ENCODE measurements at regions not wholly inside any gene's neighbourhood (a gene's known extent, or its start where the extent isn't known, plus 50 kb on each side); places are given as distances from the start of the nearest gene placed in this dataset.
A peak's percentile ranks its signal among the peaks of the same experiment; 100 is the strongest.

DNA sequence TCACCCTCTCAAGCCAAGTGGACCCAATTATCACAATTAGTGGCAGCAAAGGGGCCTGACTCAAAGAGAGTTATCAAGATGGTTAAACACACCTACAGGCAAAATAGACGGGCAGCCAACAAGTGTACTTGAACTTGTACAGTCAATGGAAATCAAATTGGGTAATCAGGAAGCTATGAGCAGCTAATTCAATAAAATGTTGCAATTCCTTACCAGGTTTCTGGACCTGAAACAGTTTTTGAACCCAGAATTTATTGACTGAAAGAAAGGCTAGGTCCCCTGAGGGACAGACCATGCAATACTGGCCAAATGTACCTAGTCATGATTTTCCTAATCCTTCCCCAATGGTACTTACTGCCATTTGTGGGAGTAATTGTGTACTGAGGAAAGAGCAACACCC is 679.8 kb downstream of the EPM2A start:
- ATAC-seq, result peak; percentile 35 to 52
- intact Hi-C loops (cut with DNase I), result no loop called here

GRCh38 chr6:145060714-145061113 is 674.6 kb downstream of the EPM2A start:
- Histone ChIP-seq H3K27ac (no peak overlapping the region), H3K9me3 (no peaks in the 10 kb centered on the region), H3K27me3 (ENCODE audit: low read depth) (no peaks in the 10 kb centered on the region), H3K4me3 (no peak overlapping the region), H3K36me3 (no peaks in the 10 kb centered on the region), H3K4me1 (no peaks in the 10 kb centered on the region)
- ATAC-seq (no peak), DNase-seq (no peak)
- intact Hi-C loops (cut with DNase I), result no loop called here
- TF ChIP-seq CTCF (IDR thresholded peaks at IDR 0.05), result no peak

More for the DNA sequence above, 679.8 kb downstream of the EPM2A start:
- H3K9me3 ChIP-seq, result no peaks in the 10 kb centered on the region
- H3K27me3 ChIP-seq (ENCODE audit: low read depth), result no peaks in the 10 kb centered on the region
- H3K4me1 ChIP-seq, result no peaks in the 10 kb centered on the region
- no peak overlapping the region for H3K27ac ChIP-seq
- no peak overlapping the region for H3K4me3 ChIP-seq
- H3K36me3 ChIP-seq, result no peaks in the 10 kb centered on the region
- no peak for TF ChIP-seq CTCF (IDR thresholded peaks at IDR 0.05)
- no peak for DNase-seq

DNA sequence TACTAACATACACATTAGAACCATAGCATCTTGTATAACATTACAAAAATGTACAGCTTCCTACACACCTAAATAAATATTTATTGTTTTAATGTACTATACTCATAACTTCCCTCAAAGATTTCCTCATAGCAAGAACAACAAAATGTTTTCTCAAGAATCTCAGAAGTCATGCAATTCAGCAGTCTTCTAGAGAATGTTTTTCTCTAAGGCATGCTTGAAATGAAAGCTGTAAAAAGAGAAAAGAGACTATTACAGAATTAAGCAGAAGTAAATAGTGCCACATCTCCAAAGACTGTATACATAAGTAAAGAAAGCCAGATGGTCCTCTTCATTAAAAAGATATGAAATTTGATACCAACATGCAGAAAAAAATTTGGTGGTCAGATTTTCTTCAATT is 672.2 kb downstream of the EPM2A start:
- no peaks in the 10 kb centered on the region for H3K9me3 ChIP-seq
- H3K27ac ChIP-seq, result no peak overlapping the region
- no peak for DNase-seq
- intact Hi-C loops (cut with DNase I), result no loop called here
- H3K36me3 ChIP-seq, result no peaks in the 10 kb centered on the region
- no peaks in the 10 kb centered on the region for H3K27me3 ChIP-seq (ENCODE audit: low read depth)
- no peak for ATAC-seq
- H3K4me3 ChIP-seq, result no peak overlapping the region
- TF ChIP-seq CTCF (IDR thresholded peaks at IDR 0.05), result no peak
- no peaks in the 10 kb centered on the region for H3K4me1 ChIP-seq

- DNase-seq (no peak), ATAC-seq (no peak)
- H3K4me1 ChIP-seq, result no peaks in the 10 kb centered on the region
- H3K27ac ChIP-seq, result no peak overlapping the region
- H3K36me3 ChIP-seq, result no peaks in the 10 kb centered on the region
- TF ChIP-seq CTCF (IDR thresholded peaks at IDR 0.05), result no peak
- H3K27me3 ChIP-seq (ENCODE audit: low read depth), result no peaks in the 10 kb centered on the region
- H3K4me3 ChIP-seq, result no peak overlapping the region
- H3K9me3 ChIP-seq, result no peaks in the 10 kb centered on the region
- intact Hi-C loops (cut with DNase I), result no loop called here
These were observed 667.9 kb downstream of the EPM2A start for GRCh38 chr6:145067430-145067829.

DNA sequence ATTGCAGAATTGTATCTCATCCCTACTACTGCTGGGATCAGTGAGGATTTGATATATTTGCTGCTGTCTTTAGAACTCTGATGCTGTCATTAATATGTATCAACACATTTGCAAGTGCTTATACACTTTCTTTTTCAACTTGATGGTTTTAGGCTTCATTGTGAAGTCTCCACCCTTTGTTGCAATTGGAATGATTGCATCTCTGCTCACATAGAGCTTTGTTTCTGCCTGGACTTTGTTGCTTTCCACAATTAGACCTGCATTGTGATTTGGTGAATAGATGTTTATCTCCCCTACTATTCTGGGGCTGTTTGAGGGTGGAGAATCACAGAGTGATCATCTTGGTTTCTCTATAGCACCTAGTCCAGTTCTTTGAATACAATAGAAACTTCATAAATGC is 666.7 kb downstream of the EPM2A start:
- Histone ChIP-seq H3K27me3 (ENCODE audit: low read depth) (no peaks in the 10 kb centered on the region), H3K36me3 (no peaks in the 10 kb centered on the region), H3K4me1 (no peaks in the 10 kb centered on the region), H3K4me3 (no peak overlapping the region), H3K27ac (no peak overlapping the region), H3K9me3 (no peaks in the 10 kb centered on the region)
- TF ChIP-seq CTCF (IDR thresholded peaks at IDR 0.05), result no peak
- intact Hi-C loops (cut with DNase I), result no loop called here
- DNase-seq (no peak), ATAC-seq (no peak)

DNA sequence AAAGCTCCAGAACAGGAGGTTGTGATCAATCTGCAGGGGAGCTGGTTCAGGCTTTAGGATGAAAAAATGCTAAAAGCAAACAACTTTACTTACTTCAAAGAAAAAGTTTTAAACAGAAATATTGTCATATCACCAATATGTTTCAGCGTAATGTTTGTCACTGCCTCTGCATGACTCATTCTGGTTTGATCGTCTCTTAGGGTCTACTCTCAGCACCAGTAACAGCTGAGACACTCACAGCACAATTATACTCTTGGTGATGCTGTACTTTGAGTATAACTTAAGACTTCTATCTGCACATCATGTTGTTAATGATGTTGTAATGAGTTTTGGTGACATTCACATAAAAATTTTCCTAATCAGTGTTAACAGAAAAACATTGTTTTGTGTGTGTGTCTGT is 665.4 kb downstream of the EPM2A start:
- H3K9me3 ChIP-seq, result no peaks in the 10 kb centered on the region
- no peaks in the 10 kb centered on the region for H3K4me1 ChIP-seq
- intact Hi-C loops (cut with DNase I), result no loop called here
- ATAC-seq (no peak), DNase-seq (no peak)
- H3K27me3 ChIP-seq (ENCODE audit: low read depth), result no peaks in the 10 kb centered on the region
- no peaks in the 10 kb centered on the region for H3K36me3 ChIP-seq
- TF ChIP-seq CTCF (IDR thresholded peaks at IDR 0.05), result no peak
- H3K4me3 ChIP-seq, result no peak overlapping the region
- H3K27ac ChIP-seq, result no peak overlapping the region
